Breast epithelium (tissue), 3 donors: ENCODE measurements at regions not wholly inside any gene's neighbourhood (a gene's known extent, or its start where the extent isn't known, plus 50 kb on each side); places are given as distances from the start of the nearest gene placed in this dataset.

Source experiments
- POLR2A ChIP-seq: fragments of 450-650 bp; IDR thresholded peaks from one replicate; pipeline ENCODE4 v1.6.1; 2016; ENCODE audit warnings: antibody characterized with exemption, mild to moderate bottlenecking, moderate library complexity
- POLR2AphosphoS5 ChIP-seq, 3 donors: sonication (generic); formaldehyde crosslinking; IDR thresholded peaks; one replicate each; pipeline ENCODE4 v1.6.1; 2017; ENCODE audit warnings: antibody characterized with exemption in 3 of 3
- TF ChIP-seq, protein P1 (sequence below), 3 donors: fragments of 450-650 bp; IDR thresholded peaks; one replicate each; pipeline ENCODE4 v1.5.1; 2016 to 2017; ENCODE audit warnings: antibody characterized with exemption in 3 of 3, mild to moderate bottlenecking in 3 of 3, moderate library complexity in 3 of 3

- TF ChIP-seq, protein P1, sequence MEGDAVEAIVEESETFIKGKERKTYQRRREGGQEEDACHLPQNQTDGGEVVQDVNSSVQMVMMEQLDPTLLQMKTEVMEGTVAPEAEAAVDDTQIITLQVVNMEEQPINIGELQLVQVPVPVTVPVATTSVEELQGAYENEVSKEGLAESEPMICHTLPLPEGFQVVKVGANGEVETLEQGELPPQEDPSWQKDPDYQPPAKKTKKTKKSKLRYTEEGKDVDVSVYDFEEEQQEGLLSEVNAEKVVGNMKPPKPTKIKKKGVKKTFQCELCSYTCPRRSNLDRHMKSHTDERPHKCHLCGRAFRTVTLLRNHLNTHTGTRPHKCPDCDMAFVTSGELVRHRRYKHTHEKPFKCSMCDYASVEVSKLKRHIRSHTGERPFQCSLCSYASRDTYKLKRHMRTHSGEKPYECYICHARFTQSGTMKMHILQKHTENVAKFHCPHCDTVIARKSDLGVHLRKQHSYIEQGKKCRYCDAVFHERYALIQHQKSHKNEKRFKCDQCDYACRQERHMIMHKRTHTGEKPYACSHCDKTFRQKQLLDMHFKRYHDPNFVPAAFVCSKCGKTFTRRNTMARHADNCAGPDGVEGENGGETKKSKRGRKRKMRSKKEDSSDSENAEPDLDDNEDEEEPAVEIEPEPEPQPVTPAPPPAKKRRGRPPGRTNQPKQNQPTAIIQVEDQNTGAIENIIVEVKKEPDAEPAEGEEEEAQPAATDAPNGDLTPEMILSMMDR (IDR thresholded peaks at IDR 0.05): no peak
- TF ChIP-seq POLR2AphosphoS5 (IDR thresholded peaks at IDR 0.05) (no peak), POLR2A (no peak)
Measured at GRCh38 chr1:188220051-188220450, 1391.3 kb downstream of the PLA2G4A start.
